GM19452 (cell line): ENCODE measurements at regions not wholly inside any gene's neighbourhood (a gene's known extent, or its start where the extent isn't known, plus 50 kb on each side); places are given as distances from the start of the nearest gene placed in this dataset.

Source experiments
- ATAC-seq: cut with Tn5 transposase; IDR thresholded peaks from one replicate; pipeline ENCODE4 v1.9.1; 2021; ENCODE audit not compliant: unreplicated experiment

DNA sequence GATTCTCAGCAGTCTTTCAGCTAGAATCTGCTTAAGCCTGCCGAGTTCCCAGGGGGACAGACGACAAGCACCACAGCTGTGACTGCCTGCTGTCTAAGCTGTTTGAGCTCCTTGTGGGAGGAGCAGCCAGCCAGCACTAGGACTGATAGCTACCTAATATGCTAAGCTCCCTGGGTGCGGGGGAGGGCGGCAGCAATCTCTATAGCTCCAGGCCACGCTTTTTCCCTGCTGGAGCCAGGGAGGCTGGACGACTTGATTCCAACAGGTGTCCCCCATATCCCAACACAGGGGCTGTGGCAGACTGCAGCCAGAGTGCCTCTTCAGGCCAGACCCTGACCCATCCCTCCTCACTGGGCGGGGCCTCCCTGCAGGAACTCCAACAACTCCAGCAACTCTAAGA is 134.1 kb upstream of the ARPP21 start:
- no peak for ATAC-seq

DNA sequence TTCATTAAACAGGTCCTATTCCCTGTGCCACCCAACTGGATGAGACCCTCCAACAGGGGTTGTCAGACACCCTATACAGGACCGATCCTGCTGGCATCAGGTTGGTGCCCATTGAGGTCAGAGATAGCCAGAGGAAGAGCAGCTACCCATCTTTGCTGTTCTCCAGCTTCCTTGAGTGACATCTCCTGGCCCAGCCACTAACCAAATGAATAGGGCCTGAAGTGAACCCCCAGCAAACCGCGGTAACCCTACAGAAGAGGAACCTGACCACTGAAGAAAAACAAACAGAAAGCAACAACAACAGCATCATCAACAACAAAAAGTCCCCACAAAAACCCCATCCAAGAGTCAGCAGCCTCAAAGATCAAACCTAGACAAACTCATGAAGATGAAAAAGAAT is 133.6 kb upstream of the ARPP21 start:
- ATAC-seq: no peak

GRCh38 chr3:35519936-35520335 is 119.4 kb upstream of the ARPP21 start:
- ATAC-seq: no peak

GRCh38 chr3:35521196-35521595 is 118.1 kb upstream of the ARPP21 start:
- no peak for ATAC-seq

DNA sequence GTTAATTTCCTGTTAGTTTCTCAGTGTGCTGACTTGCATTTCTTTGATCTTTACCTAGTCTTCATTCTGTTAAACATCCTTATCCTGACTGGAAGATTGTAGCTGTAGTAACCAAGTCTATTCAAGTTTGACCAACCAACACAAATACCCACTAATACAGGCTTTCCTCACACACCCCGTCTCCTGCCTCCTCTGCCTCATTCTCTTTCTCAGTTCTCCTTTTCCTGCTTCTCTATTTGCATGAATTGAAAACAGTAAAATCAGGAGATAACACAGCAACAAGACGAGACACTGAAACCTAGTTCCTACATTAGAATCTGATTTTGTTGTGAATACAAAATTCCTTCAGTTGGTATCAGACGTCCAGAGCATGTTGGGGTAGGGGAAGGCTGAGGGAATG is 116.9 kb upstream of the ARPP21 start:
- ATAC-seq: no peak

- no peak for ATAC-seq
These were observed 116.3 kb upstream of the ARPP21 start for GRCh38 chr3:35523074-35523473.

DNA sequence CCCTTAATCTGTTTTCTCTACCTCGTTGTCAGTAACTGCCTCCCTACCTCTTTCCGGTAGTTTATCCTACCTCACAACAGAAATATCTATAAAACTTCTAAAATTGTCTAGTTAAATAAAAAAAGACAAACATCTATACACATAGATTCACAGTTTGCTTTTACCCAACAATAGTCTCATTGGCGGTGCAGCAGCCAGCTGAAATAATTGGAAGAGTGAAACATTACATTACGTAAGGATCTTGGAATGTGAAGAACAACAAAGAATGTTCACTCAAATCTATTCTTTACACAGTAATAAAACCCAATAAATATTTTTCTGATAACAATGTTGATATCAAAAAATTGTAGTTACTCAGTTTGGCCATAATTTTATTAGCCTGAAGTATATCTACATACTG is 115.5 kb upstream of the ARPP21 start:
- ATAC-seq: no peak

DNA sequence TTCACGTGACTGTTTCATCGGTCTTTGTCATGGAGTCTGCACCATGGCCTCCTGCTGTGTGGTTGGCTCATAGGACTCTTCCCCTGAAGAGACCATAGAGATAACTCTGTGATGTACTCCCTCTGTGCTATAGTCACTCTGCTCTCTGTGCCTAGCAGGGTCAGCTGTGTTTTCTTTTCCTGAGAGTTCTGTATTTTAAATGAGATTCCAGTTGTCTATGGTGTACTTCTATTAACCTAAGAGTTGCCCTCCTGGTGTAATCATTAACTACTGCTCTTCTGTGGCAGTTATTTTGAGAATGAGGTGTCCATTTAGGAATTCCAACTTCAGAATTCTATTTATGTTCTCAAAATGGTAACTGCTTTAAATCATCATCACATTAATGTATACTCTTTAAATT is 114.5 kb upstream of the ARPP21 start:
- ATAC-seq: no peak

DNA sequence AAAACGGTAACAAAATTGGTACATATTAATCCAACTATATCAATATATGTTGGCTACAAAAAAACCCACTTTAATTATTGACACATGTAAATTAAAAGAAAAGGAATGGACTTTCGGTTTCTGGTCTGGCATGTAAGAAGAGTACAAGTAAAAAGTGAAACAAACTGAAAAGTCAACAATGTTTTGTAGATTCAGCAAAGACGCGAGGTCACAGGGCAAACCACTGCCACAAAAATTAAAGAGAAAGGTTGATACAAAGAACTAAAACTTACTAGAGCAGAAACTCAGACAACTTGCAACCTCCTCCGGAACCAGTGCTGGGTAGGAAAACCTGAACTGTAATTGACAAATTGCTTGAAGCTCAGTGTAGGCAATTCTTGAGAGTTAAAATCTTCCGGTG is 110.6 kb upstream of the ARPP21 start:
- ATAC-seq: no peak

GRCh38 chr3:35529337-35529736 is 110.0 kb upstream of the ARPP21 start:
- no peak for ATAC-seq

- no peak for ATAC-seq
These were observed 102.1 kb upstream of the ARPP21 start for GRCh38 chr3:35537265-35537664.

- no peak for ATAC-seq
These were observed 94.3 kb upstream of the ARPP21 start for GRCh38 chr3:35544976-35545375.

- no peak for ATAC-seq
These were observed 89.6 kb upstream of the ARPP21 start for GRCh38 chr3:35549690-35550089.

GRCh38 chr3:35562141-35562540 is 77.2 kb upstream of the ARPP21 start:
- ATAC-seq: no peak

GRCh38 chr3:35565048-35565447 is 74.3 kb upstream of the ARPP21 start:
- ATAC-seq: no peak
